ENCODE measurements at regions not wholly inside any gene's neighbourhood (a gene's known extent, or its start where the extent isn't known, plus 50 kb on each side); places are given as distances from the start of the nearest gene placed in this dataset.
A peak's percentile ranks its signal among the peaks of the same experiment; 100 is the strongest.

DNA sequence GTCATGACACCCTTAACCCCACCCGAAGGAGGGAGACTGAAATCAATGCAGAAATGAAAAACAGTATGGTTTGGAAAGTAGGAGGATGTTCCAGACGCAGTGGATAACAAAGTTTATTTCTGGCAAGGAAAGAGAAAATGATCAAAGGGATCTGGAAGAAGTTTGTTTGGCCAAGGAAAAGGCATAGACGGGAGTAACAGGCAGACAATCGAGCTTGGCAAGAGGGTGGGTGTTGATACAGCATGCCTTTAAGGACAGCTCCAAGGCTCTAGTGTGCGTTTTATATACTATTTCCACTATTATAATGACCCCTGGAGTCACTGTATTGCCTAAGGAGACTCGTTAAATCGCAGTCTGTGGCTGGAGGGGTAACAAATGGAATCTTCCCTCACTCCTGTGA lies 303.7 kb upstream of the RUNX1 start:
- TF ChIP-seq TAF1 (IDR thresholded peaks at IDR 0.05; ENCODE audit: borderline replicate concordance, low read depth, low read length) (no peak), POLR2AphosphoS5 (IDR thresholded peaks at IDR 0.05; ENCODE audit: low read depth, low read length) (no peak), POLR2A (IDR thresholded peaks at IDR 0.05; ENCODE audit: low read depth, low read length) (no peak)
- no peak for DNase-seq (ENCODE audit: insufficient read length)
- FAIRE-seq = no peak

DNA sequence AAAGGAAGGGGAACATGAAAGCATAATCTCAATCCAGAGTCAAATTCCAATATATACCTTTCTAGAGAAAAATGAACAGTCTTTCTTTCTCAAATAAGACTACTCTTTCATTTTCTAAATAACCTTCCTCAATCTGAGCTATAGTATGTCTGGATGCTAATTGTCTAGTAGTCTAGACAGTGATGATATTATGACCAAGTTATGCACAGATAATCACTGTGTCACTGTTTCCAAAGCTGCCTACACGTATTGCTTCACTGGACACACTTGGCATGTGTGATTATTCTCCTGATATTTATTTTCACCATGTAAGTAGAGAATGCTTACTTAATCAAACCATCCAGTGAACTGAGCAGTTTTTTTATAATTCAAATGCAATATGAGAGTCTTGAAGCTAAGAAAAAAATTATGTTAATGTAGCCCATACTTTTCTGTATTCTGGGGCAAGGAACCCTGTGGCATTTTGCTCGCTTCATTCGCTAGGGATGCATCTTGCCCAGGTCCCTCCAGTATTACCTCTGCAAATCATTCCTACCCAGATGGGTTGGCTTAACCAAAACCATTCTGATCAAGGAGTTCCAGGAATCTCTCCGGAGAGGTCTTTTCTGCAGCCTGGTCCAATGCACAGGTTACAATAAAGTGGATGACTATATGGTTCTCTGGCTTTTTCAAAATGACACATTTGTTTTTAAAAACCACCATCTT lies 303.1 kb upstream of the RUNX1 start:
- TF ChIP-seq TAF1 (IDR thresholded peaks at IDR 0.05; ENCODE audit: borderline replicate concordance, low read depth, low read length) = no peak
- no peak for TF ChIP-seq POLR2A (IDR thresholded peaks at IDR 0.05; ENCODE audit: low read depth, low read length)
- no peak for TF ChIP-seq POLR2AphosphoS5 (IDR thresholded peaks at IDR 0.05; ENCODE audit: low read depth, low read length)
- no peak for DNase-seq (ENCODE audit: insufficient read length)
- FAIRE-seq = no peak

DNA sequence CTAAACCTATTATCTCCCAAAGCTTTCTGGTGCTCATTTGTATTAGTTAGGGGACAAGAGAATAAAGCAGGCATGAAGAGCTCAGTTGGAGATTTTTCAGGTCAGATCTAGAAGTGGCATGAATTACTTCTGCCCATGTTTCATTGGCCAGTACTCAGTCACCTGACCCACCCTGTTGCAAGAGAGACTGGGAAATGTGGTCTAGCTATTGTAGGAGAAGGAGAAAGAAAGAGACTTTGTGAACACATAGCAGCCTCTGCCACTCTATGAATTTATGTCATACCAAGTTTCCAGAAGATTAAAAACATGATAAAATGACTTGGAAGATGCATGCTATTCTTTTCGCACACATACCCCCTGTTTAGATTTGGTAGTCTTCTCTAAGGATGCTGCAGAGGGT lies 302.3 kb upstream of the RUNX1 start:
- no peak for FAIRE-seq
- TF ChIP-seq POLR2A (IDR thresholded peaks at IDR 0.05; ENCODE audit: low read depth, low read length) (no peak), POLR2AphosphoS5 (IDR thresholded peaks at IDR 0.05; ENCODE audit: low read depth, low read length) (no peak), TAF1 (IDR thresholded peaks at IDR 0.05; ENCODE audit: borderline replicate concordance, low read depth, low read length) (no peak)
- no peak for DNase-seq (ENCODE audit: insufficient read length)

DNA sequence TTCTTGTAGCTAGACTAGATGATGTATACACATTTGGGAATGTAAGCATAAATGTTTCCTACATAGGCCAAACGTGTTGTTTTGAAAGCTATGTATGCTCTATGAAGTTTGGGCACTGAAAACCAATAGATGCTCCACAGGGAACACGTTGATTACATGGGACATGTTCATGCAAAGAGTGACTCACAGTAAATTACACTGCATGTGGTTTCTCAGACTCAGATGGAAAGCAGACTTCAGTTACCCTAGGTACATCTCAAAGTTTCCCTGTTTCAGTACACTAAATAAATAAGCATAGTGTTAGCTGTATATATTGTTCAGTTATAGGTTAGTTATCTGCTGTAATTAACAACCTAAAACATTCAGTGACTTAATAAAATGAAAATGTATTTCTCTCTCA lies 301.9 kb upstream of the RUNX1 start:
- DNase-seq (ENCODE audit: insufficient read length) (no peak), FAIRE-seq (peak; percentile 40)

DNA sequence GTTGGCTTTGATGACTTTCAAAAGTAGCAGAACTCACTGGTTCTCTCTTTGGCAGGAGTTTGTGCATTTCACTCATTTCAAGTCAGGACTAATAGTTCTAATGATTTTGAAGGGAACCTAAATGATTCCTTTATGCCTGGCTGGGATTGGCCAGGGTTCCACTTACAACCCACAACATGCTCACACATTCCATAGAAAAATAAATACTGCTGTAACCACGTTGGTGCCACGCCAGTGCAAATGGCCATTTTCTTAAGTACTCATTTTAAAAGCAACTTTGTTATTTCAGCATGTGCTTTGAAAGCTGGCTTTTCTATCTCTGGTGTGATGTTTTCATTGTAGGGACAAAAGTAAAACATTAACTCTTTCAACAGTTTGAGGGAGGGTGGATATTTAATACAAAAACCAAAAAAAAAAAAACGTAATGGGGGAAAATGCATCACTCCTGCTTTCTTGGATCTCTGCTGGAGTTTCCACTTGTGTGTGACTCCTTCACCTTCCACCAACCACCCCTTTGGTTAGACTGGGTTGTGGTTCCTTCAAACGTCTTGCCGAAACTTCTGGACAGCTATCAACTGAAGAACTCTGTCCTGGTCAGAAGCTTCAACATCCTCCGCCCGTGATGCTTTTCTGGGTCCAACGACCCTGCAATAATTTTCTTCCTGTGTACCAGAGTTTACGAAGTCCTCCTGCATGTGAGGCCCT lies 300.4 kb upstream of the RUNX1 start:
- TF ChIP-seq POLR2A (IDR thresholded peaks at IDR 0.05; ENCODE audit: low read depth, low read length) (no peak), POLR2AphosphoS5 (IDR thresholded peaks at IDR 0.05; ENCODE audit: low read depth, low read length) (no peak), TAF1 (IDR thresholded peaks at IDR 0.05; ENCODE audit: borderline replicate concordance, low read depth, low read length) (no peak)
- DNase-seq (ENCODE audit: insufficient read length) = no peak
- no peak for FAIRE-seq

More for the DNA sequence above, 301.9 kb upstream of the RUNX1 start:
- TF ChIP-seq TAF1 (IDR thresholded peaks at IDR 0.05; ENCODE audit: borderline replicate concordance, low read depth, low read length) (no peak), POLR2AphosphoS5 (IDR thresholded peaks at IDR 0.05; ENCODE audit: low read depth, low read length) (no peak), POLR2A (IDR thresholded peaks at IDR 0.05; ENCODE audit: low read depth, low read length) (no peak)

DNA sequence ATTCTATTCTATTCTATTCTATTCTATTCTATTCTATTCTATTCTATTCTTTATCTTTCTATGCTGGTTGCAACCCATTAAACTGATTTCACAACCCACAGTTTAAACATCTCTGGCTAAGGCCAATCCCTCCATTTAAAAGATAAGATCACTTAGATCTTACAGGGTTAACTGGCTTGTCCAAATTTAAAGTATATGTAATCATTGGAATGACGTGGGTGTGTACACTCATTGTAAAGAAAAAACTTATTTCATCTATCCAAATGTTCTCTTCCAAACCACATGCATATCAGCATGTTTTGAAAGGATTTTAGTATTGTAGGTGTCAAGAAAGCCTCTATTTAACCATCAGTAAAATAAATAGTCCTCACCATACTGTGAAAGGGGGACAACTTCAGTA lies 299.6 kb upstream of the RUNX1 start:
- no peak for DNase-seq (ENCODE audit: insufficient read length)
- TF ChIP-seq POLR2AphosphoS5 (IDR thresholded peaks at IDR 0.05; ENCODE audit: low read depth, low read length) (no peak), POLR2A (IDR thresholded peaks at IDR 0.05; ENCODE audit: low read depth, low read length) (no peak), TAF1 (IDR thresholded peaks at IDR 0.05; ENCODE audit: borderline replicate concordance, low read depth, low read length) (no peak)
- no peak for FAIRE-seq

DNA sequence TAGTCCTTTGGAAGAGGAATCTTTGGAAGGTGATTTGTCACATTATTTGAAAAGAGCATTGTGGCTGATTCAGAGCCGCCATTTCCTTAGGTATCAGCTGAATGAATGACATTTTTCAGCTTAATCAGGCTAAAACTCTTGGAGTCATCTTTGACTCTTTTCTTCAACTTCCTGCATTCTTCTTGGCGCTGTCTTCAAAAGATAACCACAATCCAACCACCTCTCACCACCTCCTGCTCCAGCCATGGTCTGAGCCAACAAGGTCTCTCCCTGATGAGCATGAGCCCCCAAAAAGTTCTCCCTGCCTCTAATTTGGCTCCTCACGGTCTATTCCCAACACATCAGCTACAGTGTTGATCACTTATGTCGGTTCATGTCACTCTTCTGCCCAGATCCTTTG lies 297.6 kb upstream of the RUNX1 start:
- FAIRE-seq (no peak), DNase-seq (ENCODE audit: insufficient read length) (no peak)
- TF ChIP-seq POLR2A (IDR thresholded peaks at IDR 0.05; ENCODE audit: low read depth, low read length) (no peak), POLR2AphosphoS5 (IDR thresholded peaks at IDR 0.05; ENCODE audit: low read depth, low read length) (no peak), TAF1 (IDR thresholded peaks at IDR 0.05; ENCODE audit: borderline replicate concordance, low read depth, low read length) (no peak)

DNA sequence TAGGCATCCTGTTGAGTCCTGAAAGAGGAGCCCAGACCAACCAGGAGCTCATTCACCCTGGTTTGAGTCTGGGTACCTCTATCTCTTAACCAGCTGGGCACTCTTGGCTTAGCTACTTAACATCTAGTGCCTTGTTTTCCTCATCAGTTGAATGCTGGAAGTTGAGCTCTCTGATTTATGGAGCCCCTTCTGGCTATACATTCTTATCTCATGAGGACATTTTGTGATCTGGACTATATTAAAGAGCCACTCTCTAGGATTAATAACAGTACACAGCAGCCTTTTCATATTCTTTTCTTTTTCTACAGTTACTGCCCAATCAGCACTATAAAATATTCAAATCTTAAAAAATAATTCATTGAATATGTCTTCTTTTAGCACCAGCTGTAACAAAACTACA lies 296.9 kb upstream of the RUNX1 start:
- DNase-seq (ENCODE audit: insufficient read length) = no peak
- no peak for FAIRE-seq
- no peak for TF ChIP-seq TAF1 (IDR thresholded peaks at IDR 0.05; ENCODE audit: borderline replicate concordance, low read depth, low read length)
- no peak for TF ChIP-seq POLR2AphosphoS5 (IDR thresholded peaks at IDR 0.05; ENCODE audit: low read depth, low read length)
- no peak for TF ChIP-seq POLR2A (IDR thresholded peaks at IDR 0.05; ENCODE audit: low read depth, low read length)

DNA sequence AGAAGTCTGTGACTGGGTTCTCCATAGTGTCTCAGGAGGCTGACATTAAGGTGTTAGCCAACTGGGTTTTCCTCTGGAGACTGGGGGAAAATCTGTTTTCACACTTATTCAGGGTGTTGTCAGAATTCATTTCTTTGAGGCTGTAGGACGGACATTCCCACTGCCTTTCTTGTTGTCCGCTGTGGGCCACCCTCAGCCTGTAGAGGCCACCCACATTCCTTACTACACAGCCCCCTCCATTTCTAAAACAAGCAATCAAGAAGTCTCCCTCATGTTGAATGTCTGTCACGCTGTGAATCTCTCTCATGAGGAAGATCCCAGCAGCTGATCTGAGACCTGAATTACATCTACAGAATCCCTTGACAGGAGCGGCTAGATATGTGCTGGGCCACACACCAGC lies 295.5 kb upstream of the RUNX1 start:
- FAIRE-seq (peak; percentile 40), DNase-seq (ENCODE audit: insufficient read length) (no peak)
- no peak for TF ChIP-seq TAF1 (IDR thresholded peaks at IDR 0.05; ENCODE audit: borderline replicate concordance, low read depth, low read length)
- TF ChIP-seq POLR2A (IDR thresholded peaks at IDR 0.05; ENCODE audit: low read depth, low read length) = no peak
- TF ChIP-seq POLR2AphosphoS5 (IDR thresholded peaks at IDR 0.05; ENCODE audit: low read depth, low read length) = no peak

DNA sequence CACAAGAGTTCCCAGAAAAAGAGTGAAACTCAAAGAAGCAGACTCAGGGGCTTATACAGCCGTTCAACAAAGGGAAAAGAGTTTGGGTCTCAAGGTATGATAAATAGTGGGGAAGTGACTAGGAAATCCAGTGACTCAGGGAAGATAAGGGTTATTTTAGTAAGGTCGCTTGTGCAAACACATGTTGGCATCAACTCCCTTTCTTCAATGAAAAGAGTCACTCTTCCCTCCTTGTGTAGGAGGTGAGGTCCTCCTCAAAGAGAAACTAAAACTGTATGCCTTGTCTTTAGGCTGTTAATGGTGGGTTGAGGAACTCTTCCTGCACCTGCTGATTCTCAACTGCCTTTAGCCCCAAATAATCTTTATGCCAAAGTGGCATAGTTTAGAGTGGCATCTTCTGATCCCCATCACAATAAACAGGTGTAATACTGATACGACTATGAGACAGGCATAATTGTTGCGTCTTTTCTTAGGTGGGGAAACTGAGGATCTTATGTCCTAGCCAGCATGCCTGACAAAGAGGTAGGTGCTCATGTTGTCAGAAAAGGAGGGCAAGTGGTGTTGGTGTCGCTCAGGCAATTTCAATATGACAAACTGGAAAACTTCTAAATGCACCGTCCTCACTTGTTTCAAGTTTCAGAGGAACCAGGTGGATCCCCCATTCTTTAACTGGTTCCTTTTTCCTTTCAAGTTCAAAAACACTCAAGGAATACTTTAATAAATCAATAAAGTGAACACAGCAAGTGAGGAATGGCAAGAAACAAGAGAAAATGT lies 294.1 kb upstream of the RUNX1 start:
- DNase-seq (ENCODE audit: insufficient read length) (no peak), FAIRE-seq (peak; percentile 66)
- TF ChIP-seq POLR2AphosphoS5 (IDR thresholded peaks at IDR 0.05; ENCODE audit: low read depth, low read length) (no peak), POLR2A (IDR thresholded peaks at IDR 0.05; ENCODE audit: low read depth, low read length) (no peak), TAF1 (IDR thresholded peaks at IDR 0.05; ENCODE audit: borderline replicate concordance, low read depth, low read length) (no peak)

DNA sequence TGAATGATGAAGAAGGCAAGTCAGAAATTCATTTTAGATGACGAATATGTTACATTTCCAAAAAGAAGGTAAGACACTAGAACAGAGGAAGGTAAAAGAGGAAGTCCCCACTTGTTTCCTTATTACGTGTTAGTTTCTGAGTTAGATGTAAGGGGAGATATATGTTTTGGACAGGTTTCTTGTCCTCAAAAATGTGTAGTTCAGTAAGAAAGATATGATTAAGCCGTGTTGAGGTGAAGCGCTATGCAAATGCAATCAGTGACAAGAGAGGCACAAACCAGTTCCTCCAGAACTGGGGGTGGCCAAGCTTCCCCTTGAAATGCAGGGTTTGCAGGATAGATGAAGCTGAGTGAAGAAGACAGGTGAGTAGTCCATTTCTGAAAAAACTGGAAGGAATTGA lies 293.3 kb upstream of the RUNX1 start:
- FAIRE-seq = peak; percentile 53
- DNase-seq (ENCODE audit: insufficient read length) = peak; percentile 7
- TF ChIP-seq POLR2A (IDR thresholded peaks at IDR 0.05; ENCODE audit: low read depth, low read length) (no peak), POLR2AphosphoS5 (IDR thresholded peaks at IDR 0.05; ENCODE audit: low read depth, low read length) (no peak), TAF1 (IDR thresholded peaks at IDR 0.05; ENCODE audit: borderline replicate concordance, low read depth, low read length) (no peak)

Data from GM12892 (cell line).